ENCODE measurements at regions not wholly inside any gene's neighbourhood (a gene's known extent, or its start where the extent isn't known, plus 50 kb on each side); places are given as distances from the start of the nearest gene placed in this dataset.

- POLR2A ChIA-PET (ENCODE audit: partially characterized antibody) = no interaction called here
- WGBS, 2 experiments (ENCODE audit: extremely low coverage in 1 of 2, insufficient coverage in 1 of 2, insufficient read length in 1 of 2, insufficient replicate concordance in 2 of 2, low coverage in 1 of 2, low lambda C conversion rate in 2 of 2, missing lambda C conversion rate in 1 of 2) = 98% methylated on average over 4 of the region's 4 CpGs; no CpG with 5 or more reads in 1 of the 2 experiments
- H3K27ac ChIP-seq (ENCODE audit: low read depth, low read length) = no peak overlapping the region
- H3K23me2 ChIP-seq (ENCODE audit: low read depth, low read length) = no peaks in the 10 kb centered on the region
- no peak overlapping the region for H3K4ac ChIP-seq (replicated peaks; ENCODE audit: insufficient read length, low read depth, low read length)
- no peak overlapping the region for H4K91ac ChIP-seq (replicated peaks; ENCODE audit: insufficient read length, low read length)
- no peak overlapping the region for H3K4me3 ChIP-seq (ENCODE audit: extremely low read depth in 1 of 4, insufficient read depth in 2 of 4, low read depth in 3 of 4, low read length in 4 of 4)
- no peaks in the 10 kb centered on the region for H3K79me1 ChIP-seq (ENCODE audit: low read depth, low read length)
- H2AFZ ChIP-seq (ENCODE audit: low read length) = no peak overlapping the region
- H3K23ac ChIP-seq (ENCODE audit: insufficient read length) = no peak overlapping the region
- no peak overlapping the region for H2BK120ac ChIP-seq (replicated peaks; ENCODE audit: low read depth, low read length)
- no peak overlapping the region for H3K9ac ChIP-seq (replicated peaks in 1 of 4; ENCODE audit: extremely low read depth in 1 of 4, low read depth in 3 of 4, low read length in 3 of 4)
- no peak overlapping the region for H4K8ac ChIP-seq (ENCODE audit: extremely low read depth, insufficient read depth, low read length)
- no peak overlapping the region for H2BK15ac ChIP-seq (ENCODE audit: low read length)
- DNase-seq (ENCODE audit: low read depth in 1 of 2, low spot score in 2 of 2) (no peak), FAIRE-seq (no peak)
- no peaks in the 10 kb centered on the region for H3K4me1 ChIP-seq (replicated peaks in 1 of 4; ENCODE audit: control insufficient read depth in 3 of 4, insufficient read depth in 4 of 4, low read length in 3 of 4)
- H2AK5ac ChIP-seq (ENCODE audit: low read depth, low read length) = no peak overlapping the region
- H2BK5ac ChIP-seq (ENCODE audit: low read depth, low read length) = no peak overlapping the region
- no peak overlapping the region for H2BK12ac ChIP-seq (ENCODE audit: low read depth, low read length)
- no peaks in the 10 kb centered on the region for H4K20me1 ChIP-seq (replicated peaks in 1 of 2; ENCODE audit: control insufficient read depth in 1 of 2, insufficient read depth in 2 of 2, low read length in 2 of 2)
- H3K14ac ChIP-seq (ENCODE audit: insufficient read length) = no peak overlapping the region
- no peak overlapping the region for H3K4me2 ChIP-seq (ENCODE audit: insufficient read depth in 1 of 2, low read depth in 2 of 2, low read length in 2 of 2)
- H3K79me2 ChIP-seq (ENCODE audit: control insufficient read depth in 1 of 2, insufficient read depth in 2 of 2, low read length in 2 of 2) = no peaks in the 10 kb centered on the region
- no peak overlapping the region for H2BK20ac ChIP-seq (ENCODE audit: low read length)
- no peaks in the 10 kb centered on the region for H3K9me3 ChIP-seq (ENCODE audit: insufficient read depth in 2 of 2, low read depth in 1 of 2, low read length in 1 of 2)
- no peak overlapping the region for H3K56ac ChIP-seq (replicated peaks; ENCODE audit: insufficient read length, low read depth, low read length)
- no peaks in the 10 kb centered on the region for H3K36me3 ChIP-seq (ENCODE audit: control insufficient read depth in 2 of 4, insufficient read depth in 4 of 4, low read length in 3 of 4)
- CTCF ChIA-PET (ENCODE audit: partially characterized antibody) = no interaction called here
- H4K5ac ChIP-seq (ENCODE audit: insufficient read length, low read depth, low read length) = no peak overlapping the region
- H3K18ac ChIP-seq (ENCODE audit: extremely low read depth, low read length) = no peak overlapping the region
- no peaks in the 10 kb centered on the region for H3K27me3 ChIP-seq (replicated peaks in 1 of 4; ENCODE audit: control insufficient read depth in 3 of 4, extremely low read depth in 1 of 4, insufficient read depth in 3 of 4, low read length in 3 of 4)
- TF ChIP-seq CEBPB (IDR thresholded peaks at IDR 0.05; ENCODE audit: low read depth, low read length) (no peak), SAP30 (IDR thresholded peaks at IDR 0.05; ENCODE audit: insufficient read depth, insufficient replicate concordance, low read length) (no peak), JUN (IDR thresholded peaks at IDR 0.05; ENCODE audit: low read depth, low read length) (no peak), YY1 (IDR thresholded peaks at IDR 0.05; ENCODE audit: low read depth, low read length) (no peak), SIN3A (conservative IDR thresholded peaks at IDR 0.05 in 1 of 2, IDR thresholded peaks at IDR 0.05 in 1 of 2; ENCODE audit: low read depth in 1 of 2, low read length in 2 of 2) (no peak), NRF1 (IDR thresholded peaks at IDR 0.05; ENCODE audit: low read depth, low read length) (no peak), SP2 (IDR thresholded peaks at IDR 0.05; ENCODE audit: low read length) (no peak), SUZ12 (IDR thresholded peaks at IDR 0.05; ENCODE audit: low read length) (no peak), ATF2 (IDR thresholded peaks at IDR 0.05; ENCODE audit: low read length) (no peak), E2F6 (IDR thresholded peaks at IDR 0.05) (no peak), KDM1A (IDR thresholded peaks at IDR 0.05; ENCODE audit: borderline replicate concordance, low read length) (no peak), EGR1 (IDR thresholded peaks at IDR 0.05; ENCODE audit: borderline replicate concordance, low read depth, low read length) (no peak), EZH2 (IDR thresholded peaks at IDR 0.05; ENCODE audit: low read depth, low read length, severe bottlenecking) (no peak)
These were observed 1053.4 kb upstream of the ADGRL4 start for GRCh38 chr1:80059940-80060339.

All from H1 (cell line).